Limb (tissue), 2 donors: ENCODE measurements at regions not wholly inside any gene's neighbourhood (a gene's known extent, or its start where the extent isn't known, plus 50 kb on each side); places are given as distances from the start of the nearest gene placed in this dataset.

ENCODE experiments used
- DNase-seq, 2 donors: peaks; one replicate each; pipeline ENCODE4 v3.0.0-alpha.2; 2016; ENCODE audit errors: extremely low spot score in 2 of 2

- DNase-seq = no peak
Measured at GRCh38 chr5:23001120-23001519, 148.0 kb upstream of the CDH12 start.

DNA sequence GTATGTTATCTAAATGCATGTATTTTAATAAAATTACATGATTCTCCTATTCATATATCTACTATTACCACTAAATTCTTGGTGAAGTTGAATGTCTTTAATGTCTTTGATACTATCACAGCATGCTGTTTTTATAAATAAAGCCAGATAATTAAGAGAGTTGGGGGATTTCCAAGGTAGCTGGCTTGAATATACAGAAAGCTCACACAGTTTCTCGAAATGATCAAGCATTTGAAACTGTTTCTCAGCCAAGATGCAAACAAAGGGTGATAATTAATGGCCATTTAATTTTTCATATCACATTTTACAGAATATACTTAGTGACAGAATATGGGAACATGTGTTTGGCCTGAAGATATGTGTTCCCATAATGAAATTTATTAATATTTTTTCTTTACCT, 145.6 kb upstream of the CDH12 start:
- DNase-seq = no peak

DNA sequence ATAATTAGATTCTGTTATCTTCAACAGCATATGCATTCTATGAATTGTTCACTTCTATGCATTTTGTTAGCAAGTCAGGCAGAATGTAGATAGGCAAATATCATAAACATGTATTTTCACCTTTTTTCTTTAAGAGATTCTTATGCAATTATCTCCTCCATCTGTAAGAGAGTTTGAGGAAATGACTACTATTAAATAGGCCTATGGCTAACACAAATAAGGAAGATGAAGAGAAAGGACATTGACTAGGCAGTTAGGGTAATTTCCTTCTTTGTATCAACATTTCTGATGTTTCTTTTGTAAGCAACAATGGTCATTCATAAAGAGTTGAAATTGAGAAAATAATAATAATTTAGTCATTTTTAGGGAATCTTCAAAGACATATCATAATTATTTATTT, 145.2 kb upstream of the CDH12 start:
- DNase-seq = no peak

- no peak for DNase-seq
Measured at GRCh38 chr5:22988937-22989336, 135.8 kb upstream of the CDH12 start.

GRCh38 chr5:22986281-22986680, 133.1 kb upstream of the CDH12 start:
- no peak for DNase-seq

GRCh38 chr5:22985446-22985845, 132.3 kb upstream of the CDH12 start:
- no peak for DNase-seq

- no peak for DNase-seq
Measured at GRCh38 chr5:22970956-22971618, 117.9 kb upstream of the CDH12 start.

- DNase-seq = no peak
Measured at GRCh38 chr5:22970491-22970890, 117.3 kb upstream of the CDH12 start.

DNA sequence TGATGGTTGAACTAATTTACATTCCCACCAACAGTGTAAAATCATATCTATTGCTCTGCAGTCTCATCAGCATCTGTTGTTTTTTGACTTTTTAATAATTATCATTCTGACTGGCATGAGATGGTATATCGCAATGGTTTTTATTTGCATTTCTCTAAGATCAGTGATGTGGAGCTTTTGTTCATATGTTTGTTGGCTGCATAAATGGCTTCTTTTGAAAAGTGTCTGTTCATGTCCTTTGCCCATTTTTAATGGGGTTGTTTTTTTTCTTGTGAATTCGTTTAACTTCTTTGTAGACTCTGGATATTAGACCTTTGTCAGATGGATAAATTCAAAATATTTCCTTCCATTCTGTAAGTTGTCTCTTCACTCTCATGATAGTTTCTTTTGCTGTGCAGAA, 115.2 kb upstream of the CDH12 start:
- DNase-seq = no peak

- DNase-seq = no peak
Measured at GRCh38 chr5:22965960-22966359, 112.8 kb upstream of the CDH12 start.

GRCh38 chr5:22964632-22965031, 111.5 kb upstream of the CDH12 start:
- no peak for DNase-seq

DNA sequence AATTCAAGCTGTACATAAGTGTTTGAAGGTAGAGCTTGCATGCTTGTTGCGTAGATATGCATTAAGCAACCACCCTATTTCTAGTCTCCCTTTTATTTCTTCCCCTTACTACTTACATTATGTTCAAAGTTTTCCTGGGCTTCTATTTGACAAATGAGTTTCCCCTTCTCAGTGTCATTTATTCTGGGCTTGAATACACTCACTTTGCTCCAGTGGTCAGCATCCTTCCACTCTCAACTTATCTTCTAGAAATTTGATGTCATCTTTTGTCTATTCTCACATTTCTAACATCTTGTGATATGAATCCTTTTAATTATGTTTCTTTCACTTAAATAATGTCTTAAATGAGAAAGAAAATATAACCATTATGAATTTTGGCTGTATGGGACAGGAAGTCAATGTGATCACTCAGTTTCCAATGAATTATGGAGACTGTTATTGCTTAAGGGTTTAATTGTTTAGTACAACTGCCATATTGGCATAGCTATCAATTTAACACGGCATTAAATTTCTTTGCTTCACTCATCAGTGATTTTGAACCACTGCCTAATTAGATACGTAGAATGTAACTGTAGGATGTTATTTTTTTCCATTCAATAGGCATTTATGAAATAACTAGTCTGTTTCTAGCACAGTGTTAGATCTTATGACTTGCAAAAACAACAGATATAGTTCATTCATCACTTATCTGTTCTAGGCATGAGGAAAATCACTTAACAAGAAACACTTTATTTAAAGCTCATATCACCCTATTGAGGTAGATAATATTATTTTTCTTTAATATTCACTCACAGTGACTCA, 105.5 kb upstream of the CDH12 start:
- DNase-seq = no peak

DNA sequence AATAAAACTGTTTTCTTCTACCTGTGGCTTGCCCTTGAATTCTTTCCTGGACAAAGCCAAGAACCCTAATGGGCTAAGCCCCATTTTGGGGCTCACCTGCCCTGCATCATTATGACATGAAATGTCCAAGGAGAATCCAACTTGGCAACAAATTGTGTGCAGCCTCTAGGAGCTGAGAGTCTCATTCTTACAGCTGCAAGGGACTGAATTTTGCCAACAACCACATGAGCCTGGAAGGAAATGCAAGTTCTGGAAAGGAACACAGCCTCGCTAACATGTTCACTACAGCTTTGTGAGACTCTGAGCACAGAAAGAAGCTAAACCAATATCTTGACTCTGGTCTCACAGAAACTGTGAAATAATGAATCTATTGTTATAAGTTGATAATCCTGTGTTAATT, 94.8 kb upstream of the CDH12 start:
- DNase-seq = no peak

DNA sequence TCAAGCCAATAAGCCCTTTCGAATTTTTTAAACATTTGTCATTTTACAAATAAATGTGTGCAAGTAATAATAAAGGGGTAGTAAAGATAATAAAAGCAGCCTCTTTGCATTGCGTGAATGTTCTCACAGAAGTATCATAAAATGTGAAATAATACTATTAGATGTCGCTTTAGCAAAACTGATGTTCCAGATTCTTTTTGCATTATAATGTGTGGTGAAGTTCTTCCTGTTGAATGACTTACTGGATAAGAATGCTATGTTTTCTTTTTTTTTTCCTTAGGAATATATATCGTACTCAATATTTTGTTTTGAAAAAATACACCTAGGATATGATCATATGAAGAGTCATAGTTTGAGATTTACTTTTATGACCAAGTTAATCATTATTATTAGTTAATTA, 85.2 kb upstream of the CDH12 start:
- DNase-seq = no peak

DNA sequence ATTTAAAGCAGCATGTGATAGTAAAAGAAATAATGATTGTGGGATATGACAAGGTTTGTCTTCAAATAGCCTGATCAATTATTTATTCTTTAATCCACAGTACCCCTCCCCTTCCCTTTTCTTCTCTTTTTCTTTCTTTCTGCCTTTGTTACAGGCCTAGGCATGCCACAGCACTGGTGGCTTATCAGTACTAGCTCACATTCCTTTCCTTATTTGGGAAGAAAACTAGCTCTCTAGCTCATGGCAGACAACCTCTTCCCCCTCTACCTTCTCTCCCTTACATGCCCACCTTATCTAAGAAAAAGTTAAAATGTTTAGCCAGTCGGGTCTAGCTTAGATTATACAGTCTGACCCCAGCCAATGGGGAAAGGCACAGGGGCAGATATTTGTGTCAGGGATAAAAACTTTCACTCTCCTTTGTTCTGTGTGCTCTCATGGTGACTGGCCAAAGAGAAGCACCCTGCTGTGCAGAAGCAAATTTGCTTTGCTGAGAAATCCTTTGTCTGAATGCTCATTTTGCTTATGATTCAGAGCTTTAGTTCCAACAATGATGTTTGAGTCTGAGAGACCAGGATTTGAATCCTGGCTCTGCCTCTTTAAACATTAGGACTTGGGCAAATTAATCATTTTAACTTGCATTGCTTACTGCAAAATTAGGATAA, 75.8 kb upstream of the CDH12 start:
- no peak for DNase-seq

DNA sequence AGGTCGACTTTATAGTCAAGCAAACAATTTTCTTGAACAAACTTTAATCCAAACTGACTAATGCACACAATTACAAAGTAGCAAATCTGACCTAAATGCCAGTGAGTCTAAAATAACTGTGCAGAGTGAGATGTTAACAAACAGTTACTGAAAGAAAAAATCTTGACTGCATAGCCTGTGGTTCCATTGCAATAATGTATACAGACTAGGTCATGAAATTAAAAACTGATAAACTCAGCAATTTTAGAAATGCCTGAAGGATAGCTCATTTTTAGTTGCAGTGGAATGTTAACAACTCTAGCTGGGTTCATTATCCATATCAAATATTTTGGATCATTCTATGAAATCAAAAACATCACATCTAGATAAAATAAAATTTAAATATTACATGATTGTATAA, 73.4 kb upstream of the CDH12 start:
- no peak for DNase-seq

GRCh38 chr5:22918511-22918910, 65.4 kb upstream of the CDH12 start:
- no peak for DNase-seq

DNA sequence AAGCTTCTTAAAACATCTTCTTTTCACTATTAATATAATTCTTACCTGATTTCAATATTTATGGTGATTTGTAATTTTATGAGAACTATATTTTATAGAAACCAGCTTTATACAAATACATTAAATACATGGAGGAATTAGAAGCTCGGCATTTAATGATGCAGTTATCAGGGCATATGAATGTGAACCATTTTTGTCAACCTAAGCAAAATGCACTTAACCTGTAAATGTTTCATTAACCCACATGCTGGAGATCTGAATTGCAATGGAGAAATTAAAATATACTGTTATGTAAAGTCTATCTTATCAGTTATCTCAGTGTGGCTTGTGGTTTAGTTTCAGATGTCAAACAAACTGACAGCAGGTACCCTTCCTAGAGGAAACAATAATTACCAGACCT, 63.2 kb upstream of the CDH12 start:
- no peak for DNase-seq

GRCh38 chr5:22911019-22911418, 57.9 kb upstream of the CDH12 start:
- no peak for DNase-seq

- DNase-seq = no peak
Measured at GRCh38 chr5:22910523-22910922, 57.4 kb upstream of the CDH12 start.

GRCh38 chr5:22908586-22908985, 55.4 kb upstream of the CDH12 start:
- DNase-seq = no peak

DNA sequence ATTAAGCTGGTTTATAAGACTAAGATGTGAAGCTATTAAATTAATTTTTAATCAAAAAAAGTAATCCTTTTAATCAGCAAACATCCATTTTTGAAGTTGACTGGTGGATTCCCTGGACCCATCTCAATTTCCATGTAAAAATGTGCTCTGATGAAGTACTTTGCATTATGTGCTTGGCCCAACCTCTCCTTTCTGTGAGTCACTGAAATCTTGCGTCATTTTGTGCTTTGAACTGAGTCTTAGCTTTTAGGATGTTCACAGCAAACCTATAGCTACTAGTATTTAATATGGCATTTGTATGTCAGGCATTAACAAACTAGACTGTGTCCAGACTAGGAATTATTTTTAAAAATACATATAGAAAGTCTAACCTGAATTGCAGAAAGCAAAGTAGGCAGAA, 55.0 kb upstream of the CDH12 start:
- DNase-seq = no peak
